H1 (cell line): ENCODE measurements at regions not wholly inside any gene's neighbourhood (a gene's known extent, or its start where the extent isn't known, plus 50 kb on each side); places are given as distances from the start of the nearest gene placed in this dataset.

Experiments
- EZH2 ChIP-seq: fragments of 200-600 bp; sonication (generic); IDR thresholded peaks from 2 replicates; pipeline ENCODE4 v1.7.1; 2012; ENCODE audit warnings: low read depth, mild to moderate bottlenecking, moderate library complexity, low read length, inconsistent platforms; ENCODE audit not compliant: severe bottlenecking
- KDM1A ChIP-seq: fragments of 200-600, 300-600 bp; sonication (generic); IDR thresholded peaks from 2 replicates; pipeline ENCODE4 v1.7.1; 2016; ENCODE audit warnings: mild to moderate bottlenecking, low read length, borderline replicate concordance
- KDM5A ChIP-seq: fragments of 200-600 bp; IDR thresholded peaks from 2 replicates; pipeline ENCODE4 v1.7.1; 2012; ENCODE audit warnings: mild to moderate bottlenecking, low read length, inconsistent platforms, mixed read lengths
- RBBP5 ChIP-seq: IDR thresholded peaks from 2 replicates; pipeline ENCODE4 v1.7.1; 2012; ENCODE audit warnings: low read depth, mild to moderate bottlenecking, inconsistent platforms, low read length, moderate library complexity, borderline replicate concordance
- TF ChIP-seq, protein P1 (sequence below): IDR thresholded peaks from 2 replicates; pipeline ENCODE4 v1.6.1; 2012; ENCODE audit warnings: inconsistent platforms

DNA sequence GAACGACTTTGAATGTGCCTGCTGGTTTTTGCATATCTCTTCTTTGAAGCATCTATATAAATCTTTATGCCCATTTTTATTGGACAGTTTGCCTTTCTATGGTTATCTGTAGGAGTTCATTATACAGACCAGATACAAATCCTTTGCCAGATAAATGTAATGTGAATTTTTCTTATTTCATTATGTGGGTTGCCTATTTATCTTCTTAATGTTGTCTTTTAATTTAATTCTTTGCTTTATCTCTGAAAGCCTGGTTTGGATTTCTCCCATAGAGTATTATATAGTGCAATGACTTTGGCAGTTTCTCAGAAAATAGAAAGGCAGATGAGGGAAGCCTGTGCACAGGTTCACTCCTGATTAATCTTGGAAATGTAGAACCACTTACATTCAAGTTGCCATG lies 1025.1 kb downstream of the GRM8 start (continued):
- TF ChIP-seq KDM5A (no peak), RBBP5 (no peak), KDM1A (no peak), EZH2 (no peak)
- TF ChIP-seq, protein P1, sequence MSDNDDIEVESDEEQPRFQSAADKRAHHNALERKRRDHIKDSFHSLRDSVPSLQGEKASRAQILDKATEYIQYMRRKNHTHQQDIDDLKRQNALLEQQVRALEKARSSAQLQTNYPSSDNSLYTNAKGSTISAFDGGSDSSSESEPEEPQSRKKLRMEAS, result no peak
